Thyroid gland (tissue), 4 donors: ENCODE measurements at regions not wholly inside any gene's neighbourhood (a gene's known extent, or its start where the extent isn't known, plus 50 kb on each side); places are given as distances from the start of the nearest gene placed in this dataset.

Source experiments
- POLR2A ChIP-seq, 2 donors: fragments of 450-650 bp; IDR thresholded peaks; one replicate each; pipeline ENCODE4 v1.6.1; 2017; ENCODE audit warnings: antibody characterized with exemption in 2 of 2, mild to moderate bottlenecking in 2 of 2, moderate library complexity in 1 of 2
- TF ChIP-seq, protein P1 (sequence below), 6 experiments: fragments of 200-600 bp in 3 of 6; fragments of 450-650 bp in 3 of 6; sonication (generic) in 3 of 6; IDR thresholded peaks; one replicate each; pipeline ENCODE4 v1.5.1; 2016 to 2019; ENCODE audit warnings: antibody characterized with exemption in 6 of 6, mild to moderate bottlenecking in 2 of 6, inconsistent platforms in 1 of 6, moderate library complexity in 1 of 6

DNA sequence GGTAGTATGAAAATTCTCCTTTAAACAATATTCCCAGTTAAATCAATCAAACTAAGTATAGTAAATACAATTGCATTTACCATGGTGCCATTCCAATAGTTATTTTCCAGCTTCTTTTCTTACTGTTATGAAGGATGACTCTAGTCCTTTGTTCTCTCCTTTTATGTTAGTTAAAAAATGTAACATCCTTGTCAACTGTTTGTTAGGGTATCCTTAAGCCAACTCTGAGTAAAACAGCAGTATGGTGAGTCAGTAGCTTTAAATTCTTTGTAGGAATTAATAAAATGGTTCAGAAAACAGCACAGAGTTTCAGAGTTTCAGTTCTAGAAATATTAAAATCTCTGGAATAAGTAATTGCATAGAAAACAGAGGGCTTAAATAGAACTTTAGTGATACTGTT lies 384.4 kb downstream of the MTRR start:
- TF ChIP-seq POLR2A (IDR thresholded peaks at IDR 0.05): no peak
- TF ChIP-seq, protein P1, sequence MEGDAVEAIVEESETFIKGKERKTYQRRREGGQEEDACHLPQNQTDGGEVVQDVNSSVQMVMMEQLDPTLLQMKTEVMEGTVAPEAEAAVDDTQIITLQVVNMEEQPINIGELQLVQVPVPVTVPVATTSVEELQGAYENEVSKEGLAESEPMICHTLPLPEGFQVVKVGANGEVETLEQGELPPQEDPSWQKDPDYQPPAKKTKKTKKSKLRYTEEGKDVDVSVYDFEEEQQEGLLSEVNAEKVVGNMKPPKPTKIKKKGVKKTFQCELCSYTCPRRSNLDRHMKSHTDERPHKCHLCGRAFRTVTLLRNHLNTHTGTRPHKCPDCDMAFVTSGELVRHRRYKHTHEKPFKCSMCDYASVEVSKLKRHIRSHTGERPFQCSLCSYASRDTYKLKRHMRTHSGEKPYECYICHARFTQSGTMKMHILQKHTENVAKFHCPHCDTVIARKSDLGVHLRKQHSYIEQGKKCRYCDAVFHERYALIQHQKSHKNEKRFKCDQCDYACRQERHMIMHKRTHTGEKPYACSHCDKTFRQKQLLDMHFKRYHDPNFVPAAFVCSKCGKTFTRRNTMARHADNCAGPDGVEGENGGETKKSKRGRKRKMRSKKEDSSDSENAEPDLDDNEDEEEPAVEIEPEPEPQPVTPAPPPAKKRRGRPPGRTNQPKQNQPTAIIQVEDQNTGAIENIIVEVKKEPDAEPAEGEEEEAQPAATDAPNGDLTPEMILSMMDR (IDR thresholded peaks at IDR 0.05): no peak
